GM23338 (cell line): ENCODE measurements at regions not wholly inside any gene's neighbourhood (a gene's known extent, or its start where the extent isn't known, plus 50 kb on each side); places are given as distances from the start of the nearest gene placed in this dataset.
"Not testable (repeated sequence)": the region's sequence is repeated elsewhere in the genome, so short reads cannot be mapped to it uniquely, and the experiment has no call there.

Experiments
- ATAC-seq: fragments of 200-7000 bp; cut with Tn5 transposase; 3 replicates; pipeline ENCODE4 v1.9.1; 2020
- DNase-seq: peaks from one replicate; pipeline ENCODE4 v3.0.0-alpha.2; 2015; ENCODE audit warnings: low spot score
- H2AFZ ChIP-seq: fragments of 200-600 bp; sonication (generic); 2 replicates; pipeline ENCODE4 v1.8.0; 2016; ENCODE audit warnings: antibody characterized with exemption, mild to moderate bottlenecking, moderate library complexity
- H3F3A ChIP-seq: fragments of 200-600 bp; sonication (generic); replicated peaks from 2 replicates; pipeline ENCODE4 v1.8.0; 2017; ENCODE audit warnings: antibody characterized with exemption, mixed run types, low read depth
- H3K27ac ChIP-seq: fragments of 200-600 bp; sonication (generic); 2 replicates; pipeline ENCODE4 v1.6.1; 2016; ENCODE audit warnings: low read depth
- H3K27me3 ChIP-seq: fragments of 200-600 bp; sonication (generic); 2 replicates; pipeline ENCODE4 v1.8.0; 2016; ENCODE audit warnings: mild to moderate bottlenecking, mixed run types, moderate library complexity; ENCODE audit not compliant: insufficient read depth
- H3K36me3 ChIP-seq: fragments of 200-600 bp; sonication (generic); 2 replicates; pipeline ENCODE4 v1.8.0; 2016; ENCODE audit warnings: mild to moderate bottlenecking; ENCODE audit not compliant: insufficient read depth
- H3K4me1 ChIP-seq: fragments of 200-600 bp; sonication (generic); 2 replicates; pipeline ENCODE4 v1.8.0; 2016; ENCODE audit warnings: mild to moderate bottlenecking, moderate library complexity; ENCODE audit not compliant: insufficient read depth
- H3K4me2 ChIP-seq: fragments of 200-600 bp; sonication (generic); 2 replicates; pipeline ENCODE4 v1.7.1; 2017; ENCODE audit warnings: mixed run types
- H3K4me3 ChIP-seq: fragments of 200-600 bp; sonication (generic); 2 replicates; pipeline ENCODE4 v1.6.1; 2016; ENCODE audit warnings: mixed run types
- H3K79me2 ChIP-seq: fragments of 200-600 bp; sonication (generic); replicated peaks from 2 replicates; pipeline ENCODE4 v1.8.0; 2017; ENCODE audit warnings: mild to moderate bottlenecking; ENCODE audit not compliant: insufficient read depth
- H3K9me2 ChIP-seq: fragments of 200-600 bp; sonication (generic); 2 replicates; pipeline ENCODE4 v1.8.0; 2017; ENCODE audit not compliant: insufficient read depth
- H4K20me1 ChIP-seq: fragments of 200-600 bp; sonication (generic); replicated peaks from 2 replicates; pipeline ENCODE4 v1.8.0; 2017; ENCODE audit warnings: mild to moderate bottlenecking; ENCODE audit not compliant: insufficient read depth
- H3K27ac Mint-ChIP-seq: 2 replicates; pipeline ENCODE4 v1.8.0; 2020; ENCODE audit warnings: inconsistent platforms, mild to moderate bottlenecking, moderate library complexity, mixed read lengths
- H3K27me3 Mint-ChIP-seq: 3 replicates; pipeline ENCODE4 v1.8.0; 2022; ENCODE audit warnings: low read depth, mild to moderate bottlenecking, moderate library complexity, mixed read lengths, inconsistent platforms; ENCODE audit not compliant: insufficient read depth, poor library complexity
- H3K36me3 Mint-ChIP-seq: 3 replicates; pipeline ENCODE4 v1.8.0; 2021; ENCODE audit warnings: low read depth, mild to moderate bottlenecking, inconsistent platforms, moderate library complexity, mixed read lengths
- H3K4me1 Mint-ChIP-seq: 3 replicates; pipeline ENCODE4 v1.8.0; 2020; ENCODE audit warnings: mild to moderate bottlenecking, inconsistent platforms, mixed read lengths
- H3K4me3 Mint-ChIP-seq: 3 replicates; pipeline ENCODE4 v1.8.0; 2021; ENCODE audit warnings: moderate library complexity, mild to moderate bottlenecking, inconsistent platforms, mixed read lengths
- H3K9me3 Mint-ChIP-seq: 3 replicates; pipeline ENCODE4 v1.8.0; 2020; ENCODE audit warnings: moderate library complexity, mild to moderate bottlenecking, inconsistent platforms, mixed read lengths
- CREB1 ChIP-seq: fragments of 250-450 bp; sonication (Bioruptor Pico); IDR thresholded peaks from 2 replicates; pipeline ENCODE4 v1.5.0; 2020; ENCODE audit warnings: low read depth, mild to moderate bottlenecking, moderate library complexity
- ETS1 ChIP-seq: IDR thresholded peaks from 2 replicates; pipeline ENCODE4 v1.6.1; 2016; ENCODE audit warnings: antibody characterized with exemption
- EZH2 ChIP-seq: fragments of 200-600 bp; sonication (generic); IDR thresholded peaks from one replicate; pipeline ENCODE4 v1.8.0; 2017; ENCODE audit warnings: antibody characterized with exemption, mild to moderate bottlenecking, low read depth; ENCODE audit not compliant: unreplicated experiment
- EZH2phosphoT487 ChIP-seq: fragments of 200-600 bp; sonication (generic); IDR thresholded peaks from one replicate; pipeline ENCODE4 v1.8.1; 2018; ENCODE audit warnings: antibody characterized with exemption; ENCODE audit not compliant: unreplicated experiment
- JUNB ChIP-seq: IDR thresholded peaks from one replicate; pipeline ENCODE4 v1.6.1; 2016; ENCODE audit warnings: antibody characterized with exemption; ENCODE audit not compliant: unreplicated experiment
- NANOG ChIP-seq: IDR thresholded peaks from 2 replicates; pipeline ENCODE4 v1.6.1; 2016; ENCODE audit warnings: antibody characterized with exemption, borderline replicate concordance
- POLR2AphosphoS5 ChIP-seq: IDR thresholded peaks from 2 replicates; pipeline ENCODE4 v1.6.1; 2016; ENCODE audit warnings: antibody characterized with exemption, low read depth
- STAT1 ChIP-seq: IDR thresholded peaks from one replicate; pipeline ENCODE4 v1.6.1; 2016; ENCODE audit warnings: antibody characterized with exemption; ENCODE audit not compliant: unreplicated experiment
- ZNF114 ChIP-seq: fragments of 250-450 bp; sonication (Bioruptor Pico); IDR thresholded peaks from 2 replicates; pipeline ENCODE4 v1.5.0; 2020; ENCODE audit warnings: mild to moderate bottlenecking, moderate library complexity
- ZNF331 ChIP-seq: fragments of 250-450 bp; sonication (Bioruptor Pico); IDR thresholded peaks from 2 replicates; pipeline ENCODE4 v1.5.0; 2020; ENCODE audit warnings: low read depth, mild to moderate bottlenecking, moderate library complexity
- ZNF462 ChIP-seq: fragments of 250-450 bp; sonication (Bioruptor Pico); IDR thresholded peaks from 2 replicates; pipeline ENCODE4 v1.5.0; 2020; ENCODE audit warnings: mild to moderate bottlenecking, moderate library complexity

GRCh38 chr14:101631199-101631598 is 69.9 kb downstream of the DIO3 start:
- Mint-ChIP-seq H3K27me3 (peaks cover 9% of the 10 kb centered on the region), H3K36me3 (no peaks in the 10 kb centered on the region), H3K4me3 (no peak overlapping the region), H3K27ac (no peak overlapping the region), H3K9me3 (no peaks in the 10 kb centered on the region), H3K4me1 (peaks cover 3% of the 10 kb centered on the region; the same call in 2 of the 3 replicates)
- no peak overlapping the region for H2AFZ ChIP-seq
- H3F3A ChIP-seq, result no peaks in the 10 kb centered on the region
- H4K20me1 ChIP-seq, result no peaks in the 10 kb centered on the region
- no peak for DNase-seq
- no peak overlapping the region for H3K27ac ChIP-seq
- H3K36me3 ChIP-seq, result no peaks in the 10 kb centered on the region
- TF ChIP-seq ZNF114 (no peak), ZNF462 (CRISPR knock-in tag) (no peak), EZH2 (no peak), EZH2phosphoT487 (no peak), NANOG (no peak), POLR2AphosphoS5 (no peak), STAT1 (no peak), ZNF331 (CRISPR knock-in tag) (no peak), ETS1 (no peak), CREB1 (CRISPR knock-in tag) (no peak), JUNB (no peak)
- H3K4me1 ChIP-seq, result peaks cover 2% of the 10 kb centered on the region; the same call in 1 of the 2 replicates
- no peak for ATAC-seq
- no peak overlapping the region for H3K4me3 ChIP-seq
- H3K9me2 ChIP-seq, result no peaks in the 10 kb centered on the region
- no peak overlapping the region for H3K4me2 ChIP-seq
- no peaks in the 10 kb centered on the region for H3K79me2 ChIP-seq
- peaks cover 13% of the 10 kb centered on the region; the same call in 1 of the 2 replicates for H3K27me3 ChIP-seq

GRCh38 chr14:101631970-101632369 is 70.7 kb downstream of the DIO3 start:
- not testable (repeated sequence) for H3K4me1 Mint-ChIP-seq, H2AFZ ChIP-seq, H4K20me1 ChIP-seq, DNase-seq, H3K9me3 Mint-ChIP-seq, H3K36me3 ChIP-seq, H3K4me2 ChIP-seq, H3K27me3 Mint-ChIP-seq, H3K36me3 Mint-ChIP-seq, H3K27ac Mint-ChIP-seq, H3F3A ChIP-seq, H3K79me2 ChIP-seq, H3K4me3 ChIP-seq, H3K27ac ChIP-seq, ATAC-seq, H3K9me2 ChIP-seq, H3K4me3 Mint-ChIP-seq, H3K4me1 ChIP-seq
- H3K27me3 ChIP-seq, result peaks cover 13% of the 10 kb centered on the region; the same call in 1 of the 2 replicates
